GM21529 (cell line): ENCODE measurements at regions not wholly inside any gene's neighbourhood (a gene's known extent, or its start where the extent isn't known, plus 50 kb on each side); places are given as distances from the start of the nearest gene placed in this dataset.
A peak's percentile ranks its signal among the peaks of the same experiment; 100 is the strongest.

ENCODE experiments used
- ATAC-seq: cut with Tn5 transposase; IDR thresholded peaks from one replicate; pipeline ENCODE4 v1.9.1; 2021; ENCODE audit not compliant: unreplicated experiment

DNA sequence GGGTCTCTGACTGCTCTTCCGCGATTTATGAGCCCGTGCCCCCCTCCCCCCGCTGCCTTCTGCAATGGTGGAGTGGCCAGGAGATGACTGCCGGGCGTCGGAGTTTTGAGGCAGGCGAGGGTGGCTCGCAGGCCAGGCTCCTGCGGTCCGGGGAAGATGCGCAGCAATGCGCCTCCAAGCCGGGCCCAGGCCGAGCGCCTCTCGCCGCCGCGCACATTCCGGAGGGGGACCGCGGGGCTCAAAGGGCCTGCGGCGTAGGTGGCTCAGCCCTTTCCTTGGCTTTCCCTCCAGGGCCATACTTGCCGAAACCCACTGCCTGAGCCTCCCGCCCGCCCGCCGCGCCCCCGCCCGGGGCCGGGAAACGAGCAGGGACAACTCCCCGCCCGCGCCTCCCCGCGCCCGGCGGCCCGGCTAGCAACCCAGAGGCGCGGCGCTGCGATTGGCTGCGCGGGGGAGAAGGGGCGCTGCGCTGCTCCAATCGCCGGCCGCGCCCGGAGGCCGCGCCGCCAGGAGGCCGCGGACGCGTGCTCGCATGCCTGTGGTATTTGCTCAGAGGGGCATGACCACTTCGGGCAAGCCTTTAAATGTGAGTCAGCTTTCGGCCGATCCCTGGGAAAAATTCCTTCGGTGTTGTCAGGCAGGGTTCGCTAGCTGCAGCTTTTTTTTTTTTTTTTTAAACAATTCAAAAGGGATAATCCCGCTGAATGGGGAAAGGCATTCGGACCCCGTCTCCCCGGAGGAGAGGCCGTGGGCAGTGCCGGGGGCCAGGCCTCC is 157.9 kb upstream of the PARP11 start:
- ATAC-seq = peak; percentile 74

DNA sequence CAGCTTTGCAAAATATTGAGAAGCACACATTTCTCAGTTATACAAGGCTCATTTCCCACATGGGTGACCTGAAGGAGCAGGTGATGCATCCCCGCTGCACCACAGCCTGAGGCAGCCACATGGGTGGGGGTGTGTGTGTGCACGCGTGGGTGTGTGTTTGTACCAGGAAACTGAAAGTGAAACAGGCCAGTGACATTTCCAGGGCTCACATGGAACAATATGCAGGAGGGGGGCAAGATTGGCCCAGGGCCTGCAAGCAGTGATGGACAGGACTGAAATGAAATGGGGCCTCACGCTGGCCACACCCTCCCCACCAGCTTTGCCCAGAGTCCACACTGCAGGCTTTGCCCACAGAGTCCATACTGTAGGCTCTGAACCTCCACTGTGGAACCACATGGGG is 154.2 kb upstream of the PARP11 start:
- no peak for ATAC-seq

DNA sequence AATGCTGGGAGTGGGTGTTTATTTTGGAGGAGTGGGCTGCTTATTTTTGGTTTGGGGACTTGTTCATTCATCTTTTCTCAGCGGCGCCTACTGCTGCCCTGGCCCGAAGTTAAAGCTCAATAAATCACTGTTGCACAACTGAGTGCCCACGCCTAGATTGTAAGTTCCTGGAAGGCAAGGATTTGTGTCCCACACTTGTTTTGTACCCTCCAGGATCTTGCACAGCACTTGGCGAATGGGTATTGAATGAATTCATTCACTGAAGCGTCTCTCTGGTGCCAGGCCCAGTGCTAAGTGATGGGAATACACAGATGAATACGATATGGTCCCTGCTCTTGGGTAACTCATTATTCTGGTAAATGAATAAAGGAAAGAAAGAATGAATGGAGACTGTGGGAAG is 153.3 kb upstream of the PARP11 start:
- no peak for ATAC-seq

DNA sequence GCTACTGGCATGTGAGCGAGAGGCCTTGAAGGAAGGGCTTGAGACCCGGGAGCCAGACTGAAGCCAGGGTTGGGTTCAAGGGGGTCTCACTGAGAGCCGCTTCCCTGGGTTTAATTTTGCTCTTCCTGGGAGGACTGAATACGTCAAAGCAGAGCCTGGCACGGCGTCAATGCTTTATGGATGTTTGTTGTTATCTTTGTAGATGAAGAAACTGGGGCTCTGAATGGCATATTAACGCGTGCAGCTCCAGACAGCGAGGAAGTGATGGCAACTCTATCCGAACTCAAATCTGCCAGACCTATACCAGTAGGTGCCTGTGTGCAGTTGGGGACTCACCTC is 152.8 kb upstream of the PARP11 start:
- no peak for ATAC-seq

DNA sequence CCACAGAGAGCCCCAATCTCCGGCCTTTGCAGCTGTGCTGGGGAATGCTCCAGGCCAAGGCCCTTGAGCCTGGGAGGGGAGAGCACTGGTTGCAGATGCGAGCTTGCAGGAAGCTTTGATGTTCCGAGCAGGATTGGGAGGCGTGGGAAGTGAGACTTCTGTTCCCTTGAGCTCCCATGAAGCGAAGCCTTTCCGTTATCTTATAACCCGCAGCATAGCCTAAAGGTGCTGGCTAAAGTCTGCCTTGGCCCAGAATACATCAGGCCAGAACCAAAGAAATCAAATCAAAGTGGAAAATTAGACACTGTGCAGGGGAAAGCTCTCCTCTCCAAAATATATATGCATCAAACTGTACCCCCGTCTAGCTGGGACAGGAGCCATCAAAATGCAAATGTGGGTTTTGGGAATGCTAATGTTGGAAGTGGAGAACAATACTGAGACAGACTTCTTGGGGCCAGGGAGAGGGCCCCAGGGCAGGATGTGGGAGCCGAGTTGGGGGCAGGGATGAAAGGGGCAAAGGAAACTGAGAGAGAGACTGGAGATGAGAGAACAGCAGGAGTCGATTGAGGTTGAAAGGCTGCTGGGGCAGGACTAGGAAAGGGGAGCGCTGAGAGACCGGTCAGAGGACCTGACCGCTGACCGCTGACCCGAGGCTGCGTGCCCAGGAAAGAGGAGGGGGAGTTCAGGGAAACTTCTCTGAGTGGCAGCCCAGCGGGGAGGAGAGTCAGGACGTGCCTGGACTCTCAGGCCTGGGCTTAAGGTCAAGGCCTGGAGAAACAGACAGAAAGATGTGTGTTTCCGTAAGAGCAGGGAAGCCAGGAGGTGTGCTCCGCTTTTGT is 152.2 kb upstream of the PARP11 start:
- no peak for ATAC-seq

DNA sequence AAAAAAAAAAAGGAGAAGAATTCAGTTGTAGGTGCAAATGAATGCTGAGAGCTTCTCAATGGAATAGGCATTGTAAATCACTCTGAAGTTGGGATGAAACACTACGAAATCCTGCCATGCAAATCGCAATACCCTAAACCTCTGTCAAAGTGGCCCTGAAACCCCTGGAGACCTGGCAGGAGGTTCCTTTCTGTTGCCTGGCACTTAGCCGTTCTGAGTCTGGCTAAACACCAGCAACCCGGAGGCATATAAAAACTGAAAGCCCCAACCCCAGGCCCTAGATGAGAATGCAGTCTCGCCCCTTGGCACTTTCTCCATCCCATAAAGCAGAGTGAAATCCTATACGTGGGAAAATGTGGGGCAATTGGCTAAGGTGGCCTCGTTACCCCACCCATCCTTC is 151.5 kb upstream of the PARP11 start:
- no peak for ATAC-seq

DNA sequence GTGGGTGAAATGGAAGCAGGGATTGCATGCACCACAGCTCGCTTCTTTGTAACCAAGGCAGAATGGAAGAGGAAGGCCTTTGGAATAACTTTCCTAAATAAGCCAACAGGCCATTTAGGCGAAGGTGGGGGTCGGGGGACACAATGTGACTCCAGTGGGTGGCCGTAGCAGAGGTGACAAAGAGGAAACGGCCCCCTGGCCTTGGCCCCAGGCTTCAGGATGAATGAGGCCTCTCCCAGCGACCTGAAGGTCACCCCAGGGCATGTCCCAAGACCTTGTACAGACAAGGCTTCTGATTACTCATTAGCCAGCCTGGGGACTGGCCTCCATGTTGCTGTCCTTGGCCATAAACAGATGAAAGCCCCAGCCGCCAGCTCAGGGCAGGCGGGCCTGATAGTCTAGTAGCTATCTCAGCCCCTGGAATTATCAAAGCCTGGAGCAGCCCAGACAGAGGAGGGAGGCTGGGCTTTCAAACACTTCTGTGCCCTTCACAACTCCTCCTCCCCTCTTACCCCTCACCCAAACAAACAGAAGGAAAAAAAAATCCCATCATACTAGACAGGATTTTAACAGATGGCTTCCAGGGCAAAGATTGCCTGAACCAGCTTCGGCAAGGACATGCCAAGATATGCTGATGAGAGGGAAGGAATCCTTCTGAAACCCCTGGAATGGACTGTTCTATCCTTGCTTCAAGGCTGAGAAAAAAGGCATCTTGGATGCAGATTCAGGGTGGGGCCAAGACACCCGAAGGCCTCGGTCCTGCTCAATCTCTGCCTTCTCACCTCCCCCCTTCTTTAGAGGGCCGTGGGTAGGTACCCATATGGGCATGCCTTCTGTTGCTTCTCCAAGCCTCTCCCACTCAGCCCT is 142.3 kb upstream of the PARP11 start:
- ATAC-seq = no peak

DNA sequence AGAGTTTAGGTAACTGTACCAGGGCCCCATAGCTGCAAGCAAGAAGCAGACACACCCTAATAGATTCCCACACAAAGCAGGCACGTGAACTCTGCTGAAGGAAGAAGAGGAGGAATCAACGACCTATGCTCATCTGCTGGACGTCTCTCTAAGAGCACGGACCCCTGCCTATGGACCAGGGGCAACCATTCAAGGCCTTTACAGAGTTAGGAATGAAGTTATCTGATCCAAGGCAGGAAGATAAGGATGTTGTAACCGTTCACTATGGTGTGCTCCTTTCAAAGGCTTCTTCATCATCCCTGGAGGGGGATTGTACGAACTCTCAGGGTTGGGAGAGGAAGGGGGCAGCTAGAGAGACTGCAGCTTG is 141.6 kb upstream of the PARP11 start:
- ATAC-seq = no peak

DNA sequence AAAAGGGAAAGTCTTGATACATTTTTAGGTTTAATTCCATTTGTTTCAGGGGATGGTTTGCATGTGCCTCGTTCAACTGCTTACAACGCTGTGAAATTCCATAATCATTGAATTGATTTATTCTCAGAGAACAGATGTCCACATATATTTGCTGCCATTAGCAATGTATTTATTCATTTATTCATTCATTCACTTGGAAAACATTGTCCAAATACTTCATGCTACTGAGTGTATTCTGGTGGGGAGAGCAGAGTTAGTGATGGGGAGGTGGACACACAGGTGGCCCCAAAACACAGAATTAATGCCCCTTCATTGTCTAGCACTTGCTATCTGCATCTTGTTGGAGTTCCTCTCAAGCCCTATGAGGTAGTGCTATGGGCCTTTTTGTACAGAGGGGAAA is 141.2 kb upstream of the PARP11 start:
- ATAC-seq = no peak

DNA sequence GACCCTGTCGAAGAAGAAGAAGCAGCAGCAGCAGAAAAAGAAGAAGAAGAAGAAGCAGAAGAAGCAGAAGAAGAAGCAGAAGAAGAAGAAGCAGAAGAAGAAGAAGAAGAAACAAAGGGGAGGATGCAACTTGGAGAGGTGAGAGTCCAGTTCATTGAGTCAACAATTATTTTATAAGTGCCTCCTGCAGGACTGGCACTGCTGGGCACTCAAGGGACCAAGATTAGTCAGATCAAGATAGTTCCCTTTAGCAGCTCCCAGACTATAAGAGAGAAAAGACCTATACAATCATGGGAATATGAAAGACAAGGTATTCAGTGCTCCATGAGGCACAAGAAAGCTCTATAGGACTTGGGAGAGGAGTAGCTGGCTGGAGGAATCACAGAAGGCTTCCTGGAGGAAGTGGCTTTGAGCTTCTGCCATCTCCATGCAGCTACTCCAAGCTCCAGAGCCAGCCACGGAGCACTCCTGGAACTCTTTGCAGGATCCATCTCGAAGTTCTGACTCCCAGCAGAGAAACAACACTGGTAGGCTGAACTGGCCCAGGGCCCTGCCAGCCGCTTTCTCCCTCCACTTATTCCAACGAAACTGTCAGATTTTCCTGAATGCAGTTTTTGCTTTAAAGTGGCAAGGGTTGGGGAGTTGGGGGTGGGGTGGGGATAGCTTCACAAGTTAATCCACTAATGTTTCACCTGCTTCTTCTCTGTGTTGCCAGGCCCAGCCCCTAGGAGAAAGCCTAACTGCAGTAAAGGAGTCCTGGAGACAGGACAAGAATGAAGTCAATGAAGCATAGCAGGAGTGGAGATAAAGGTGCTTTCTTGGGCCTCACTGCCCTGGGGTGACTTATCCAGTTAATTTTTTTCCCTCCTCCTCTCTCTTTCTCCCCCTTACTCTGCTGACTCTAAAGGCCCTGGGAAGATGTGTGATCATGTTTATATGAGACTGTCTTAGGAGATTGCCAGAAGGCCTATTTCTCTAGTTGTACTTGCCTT is 140.1 kb upstream of the PARP11 start:
- no peak for ATAC-seq

DNA sequence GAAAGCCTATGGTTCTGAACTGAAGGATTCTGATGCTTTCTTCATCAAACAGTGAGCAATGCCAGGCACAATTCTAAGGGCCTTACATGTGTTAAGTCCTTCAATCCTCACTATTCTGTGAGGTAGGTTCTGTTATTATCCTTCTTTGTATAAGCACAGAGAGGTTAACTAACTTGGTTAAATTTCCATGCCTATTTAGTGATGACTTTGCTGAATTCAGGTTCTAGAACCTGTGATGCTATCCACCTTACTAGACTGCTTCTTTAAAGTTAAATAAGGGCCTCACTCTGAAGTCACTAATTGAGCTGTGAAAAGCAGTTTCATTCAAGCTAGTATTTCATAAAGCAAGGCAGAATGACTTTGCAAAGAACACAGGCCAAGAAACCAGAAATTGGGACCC is 138.9 kb upstream of the PARP11 start:
- ATAC-seq = no peak

DNA sequence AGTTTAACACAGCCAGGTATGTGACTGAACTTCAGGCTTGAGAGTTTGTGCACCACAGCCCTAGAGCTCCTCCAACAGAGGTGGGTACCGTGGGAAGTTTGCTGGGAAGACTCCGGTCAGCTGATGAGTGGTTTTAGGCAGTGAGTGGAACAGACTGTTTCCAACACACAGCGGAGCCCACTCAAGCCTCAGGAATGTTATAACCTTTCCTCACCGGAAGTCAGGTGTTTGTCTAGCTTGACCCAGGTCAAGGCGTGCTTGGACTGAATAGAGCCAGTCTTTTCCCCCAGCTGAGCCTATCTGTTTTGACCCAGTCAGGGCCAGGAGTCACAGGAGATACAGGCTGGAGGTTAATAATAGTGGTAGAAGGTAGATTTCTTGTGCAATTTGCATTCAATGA is 138.4 kb upstream of the PARP11 start:
- no peak for ATAC-seq

DNA sequence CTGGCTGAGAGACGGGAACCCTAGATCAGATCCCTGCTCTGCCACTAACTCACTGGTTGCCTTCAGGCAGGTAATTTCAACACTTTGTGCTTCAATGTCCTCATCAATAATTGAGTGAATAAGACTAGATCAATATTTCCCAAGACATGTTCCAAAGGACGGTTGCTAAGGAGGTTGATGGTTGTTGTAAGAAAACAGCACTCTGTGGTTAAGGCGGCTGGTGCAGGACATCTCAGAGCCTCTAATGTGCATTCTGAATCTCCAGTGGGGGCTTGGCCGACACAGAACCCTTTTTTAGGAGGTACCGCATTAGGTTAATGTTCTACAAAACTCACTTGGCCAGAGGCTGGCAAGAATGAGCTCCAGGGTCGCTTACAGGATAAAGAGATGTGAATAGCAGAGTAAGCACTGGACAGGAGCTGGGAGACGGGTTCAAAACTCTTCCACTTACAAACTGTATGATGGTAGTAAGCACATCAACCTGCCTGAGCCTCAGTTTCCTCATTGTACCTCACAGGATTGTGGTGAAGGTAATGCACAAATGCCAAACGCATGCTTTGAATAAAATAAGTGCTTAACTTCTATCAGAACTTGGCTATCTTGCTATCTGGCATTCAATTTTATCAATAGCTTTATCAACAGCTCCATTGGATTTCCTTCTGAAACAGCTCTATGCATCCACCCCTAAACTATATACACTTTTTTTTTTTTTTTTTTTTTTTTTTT is 136.9 kb upstream of the PARP11 start:
- ATAC-seq = no peak

DNA sequence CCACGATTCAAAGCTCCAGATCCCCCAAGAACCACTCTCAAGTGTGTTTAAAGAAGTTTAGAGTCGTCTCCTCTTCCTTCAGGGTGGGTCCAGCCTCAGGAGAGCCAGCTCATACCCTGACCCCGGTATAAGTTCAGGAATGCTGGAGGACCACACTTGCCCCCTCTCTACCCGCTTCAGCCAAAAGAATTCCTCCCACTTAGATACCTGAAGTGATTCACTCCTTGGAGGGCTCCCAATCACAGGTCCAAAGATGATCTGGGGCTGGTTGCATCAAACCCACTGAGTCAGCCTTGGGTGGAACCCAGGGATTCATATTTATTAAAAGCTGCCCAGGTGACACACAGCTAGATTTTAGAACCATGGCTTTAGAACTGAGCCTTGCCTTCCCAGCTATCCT is 133.5 kb upstream of the PARP11 start:
- ATAC-seq = no peak

DNA sequence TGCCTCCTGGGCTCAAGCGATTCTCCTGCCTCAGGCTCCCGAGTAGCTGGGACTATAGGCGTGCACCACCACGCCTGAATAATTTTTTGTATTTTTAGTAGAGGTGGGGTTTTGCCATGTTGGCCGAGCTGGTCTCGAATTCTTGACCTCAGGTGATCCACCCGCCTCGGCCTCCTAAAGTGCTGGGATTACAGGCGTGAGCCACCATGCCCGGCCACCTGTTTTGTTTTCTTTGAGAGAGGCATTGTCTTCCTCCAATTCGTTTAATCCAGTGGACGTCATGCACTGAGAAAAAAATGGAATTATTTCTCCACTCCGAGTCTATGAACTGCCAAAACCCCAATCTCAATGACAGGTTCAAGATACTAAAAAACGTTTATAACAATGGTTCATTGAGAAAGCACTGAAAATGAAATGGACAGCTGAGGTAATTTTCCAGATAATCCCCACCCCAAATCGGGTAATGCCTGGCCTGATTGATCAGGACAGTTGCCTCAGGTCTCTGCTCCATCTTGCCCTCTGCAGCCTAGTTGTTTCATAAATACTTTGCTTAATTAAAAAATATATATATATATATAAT is 132.7 kb upstream of the PARP11 start:
- ATAC-seq = no peak

DNA sequence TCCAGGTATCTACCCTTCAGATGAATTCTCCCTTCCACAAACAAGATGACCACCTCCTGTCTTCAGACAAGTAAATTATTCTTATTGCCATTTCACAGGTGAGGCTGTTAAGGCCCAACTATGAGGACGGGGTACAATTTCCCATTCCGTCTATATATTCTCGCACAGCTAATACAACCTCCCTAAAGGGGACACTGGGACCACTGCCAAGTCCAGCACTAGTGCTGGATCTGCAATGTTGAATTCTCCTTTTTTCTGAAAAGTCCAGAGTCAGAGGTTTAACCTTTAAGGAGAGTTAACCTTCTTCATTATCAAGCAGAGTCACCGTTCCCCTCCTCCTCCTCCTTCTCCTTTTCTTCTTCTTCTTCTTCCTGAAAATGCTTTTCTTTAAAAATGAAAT is 130.4 kb upstream of the PARP11 start:
- no peak for ATAC-seq

DNA sequence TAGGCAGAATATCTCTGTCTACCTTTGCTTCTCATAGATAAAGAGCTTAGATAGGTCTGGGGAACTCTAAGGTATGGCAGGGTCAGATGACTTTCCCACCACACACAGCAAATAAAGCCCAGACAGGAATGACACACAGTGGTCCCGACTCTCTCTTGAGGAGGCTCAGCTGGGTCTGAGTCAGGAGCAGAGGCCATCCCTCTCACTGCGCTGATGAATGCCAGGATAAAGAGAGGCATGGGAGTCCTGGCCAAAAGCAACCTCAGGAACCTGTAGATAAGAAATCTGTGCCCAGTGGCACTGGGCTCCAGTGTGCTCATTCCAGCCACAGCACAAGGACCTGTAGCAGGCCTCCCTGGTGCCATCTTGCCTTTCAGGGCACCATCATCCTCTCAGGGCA is 129.4 kb upstream of the PARP11 start:
- no peak for ATAC-seq

DNA sequence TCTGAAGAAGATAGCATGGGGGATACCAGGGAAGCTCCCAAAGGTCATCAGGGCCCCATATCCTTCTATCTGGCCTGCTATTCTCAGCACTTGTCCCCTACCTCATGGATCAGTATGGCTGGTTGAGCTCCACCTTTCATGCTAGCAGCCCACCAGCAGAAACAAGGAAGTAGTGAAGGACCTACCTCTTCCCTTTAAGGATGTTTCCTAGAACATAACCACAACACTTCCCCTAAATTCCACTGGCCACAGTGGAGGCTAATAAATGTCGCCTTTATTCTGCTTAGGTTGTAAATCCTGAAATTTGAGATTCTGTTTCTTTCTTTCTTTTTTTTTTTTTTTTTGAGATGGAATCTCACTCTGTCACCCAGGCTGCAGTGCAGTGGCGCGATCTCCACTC is 128.6 kb upstream of the PARP11 start:
- no peak for ATAC-seq

DNA sequence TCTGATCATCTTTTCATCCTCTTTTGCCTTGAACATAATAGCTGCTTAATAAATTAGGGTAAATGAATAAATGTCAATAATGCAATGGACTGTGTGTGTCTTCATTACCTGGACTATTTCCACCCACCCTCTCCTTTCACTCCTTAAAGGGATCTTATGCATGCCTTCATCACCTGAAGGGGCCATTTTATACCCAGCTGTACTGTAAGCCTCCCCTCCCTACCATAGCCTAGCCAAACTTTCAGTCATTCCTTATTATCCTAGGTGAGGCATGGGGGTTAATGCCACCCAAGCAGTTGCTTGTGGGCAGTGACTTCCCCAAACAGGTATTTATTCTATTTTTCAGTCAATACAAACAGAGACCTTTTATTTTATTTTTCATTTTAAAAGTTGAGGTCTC is 127.8 kb upstream of the PARP11 start:
- no peak for ATAC-seq

DNA sequence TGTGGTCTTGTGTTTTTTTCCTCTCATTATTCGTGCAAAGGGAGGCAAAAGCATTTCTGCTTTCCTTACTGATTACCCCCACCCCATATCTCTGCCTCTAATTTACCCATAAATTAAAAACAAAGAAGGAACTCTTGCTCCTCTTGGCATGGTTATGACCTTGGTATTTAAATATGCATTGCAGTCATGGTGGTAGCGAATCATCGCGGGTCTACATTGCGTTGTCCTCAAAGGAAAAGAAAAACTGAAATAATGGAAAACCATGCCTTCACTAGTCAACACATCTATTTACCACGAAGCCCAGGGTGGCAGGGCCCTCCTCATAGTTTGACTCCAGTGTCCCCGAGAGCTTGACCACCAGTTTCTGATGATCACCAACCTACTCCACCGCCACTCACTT is 126.7 kb upstream of the PARP11 start:
- no peak for ATAC-seq
